ENCODE measurements at regions not wholly inside any gene's neighbourhood (a gene's known extent, or its start where the extent isn't known, plus 50 kb on each side); places are given as distances from the start of the nearest gene placed in this dataset.

DNA sequence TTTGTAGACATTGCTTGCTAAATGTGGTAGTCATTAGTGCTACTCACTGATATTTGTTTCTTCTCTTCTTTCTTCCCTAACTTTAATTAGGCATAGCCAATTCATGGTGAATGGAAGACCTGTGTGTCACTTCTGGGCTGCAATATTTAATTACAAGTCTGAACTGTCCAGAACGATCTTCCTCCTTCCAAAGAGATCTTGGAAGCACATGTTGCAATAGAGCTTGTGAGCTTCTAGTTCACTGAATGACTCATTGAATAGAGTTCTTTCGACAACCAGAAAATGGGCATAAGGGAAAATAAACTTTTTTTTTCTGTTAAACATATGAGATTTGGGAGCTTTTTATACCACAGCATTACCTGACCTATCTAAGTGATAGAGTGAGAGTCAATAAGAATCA is 1264.6 kb downstream of the PCDH9 start:
- TF ChIP-seq, protein P1, sequence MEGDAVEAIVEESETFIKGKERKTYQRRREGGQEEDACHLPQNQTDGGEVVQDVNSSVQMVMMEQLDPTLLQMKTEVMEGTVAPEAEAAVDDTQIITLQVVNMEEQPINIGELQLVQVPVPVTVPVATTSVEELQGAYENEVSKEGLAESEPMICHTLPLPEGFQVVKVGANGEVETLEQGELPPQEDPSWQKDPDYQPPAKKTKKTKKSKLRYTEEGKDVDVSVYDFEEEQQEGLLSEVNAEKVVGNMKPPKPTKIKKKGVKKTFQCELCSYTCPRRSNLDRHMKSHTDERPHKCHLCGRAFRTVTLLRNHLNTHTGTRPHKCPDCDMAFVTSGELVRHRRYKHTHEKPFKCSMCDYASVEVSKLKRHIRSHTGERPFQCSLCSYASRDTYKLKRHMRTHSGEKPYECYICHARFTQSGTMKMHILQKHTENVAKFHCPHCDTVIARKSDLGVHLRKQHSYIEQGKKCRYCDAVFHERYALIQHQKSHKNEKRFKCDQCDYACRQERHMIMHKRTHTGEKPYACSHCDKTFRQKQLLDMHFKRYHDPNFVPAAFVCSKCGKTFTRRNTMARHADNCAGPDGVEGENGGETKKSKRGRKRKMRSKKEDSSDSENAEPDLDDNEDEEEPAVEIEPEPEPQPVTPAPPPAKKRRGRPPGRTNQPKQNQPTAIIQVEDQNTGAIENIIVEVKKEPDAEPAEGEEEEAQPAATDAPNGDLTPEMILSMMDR (IDR thresholded peaks at IDR 0.05; ENCODE audit: low read depth, low read length, missing input control): no peak
- TF ChIP-seq YY1 (IDR thresholded peaks at IDR 0.05): no peak

All from liver (tissue), 2 donors.